ENCODE measurements at regions not wholly inside any gene's neighbourhood (a gene's known extent, or its start where the extent isn't known, plus 50 kb on each side); places are given as distances from the start of the nearest gene placed in this dataset.

DNA sequence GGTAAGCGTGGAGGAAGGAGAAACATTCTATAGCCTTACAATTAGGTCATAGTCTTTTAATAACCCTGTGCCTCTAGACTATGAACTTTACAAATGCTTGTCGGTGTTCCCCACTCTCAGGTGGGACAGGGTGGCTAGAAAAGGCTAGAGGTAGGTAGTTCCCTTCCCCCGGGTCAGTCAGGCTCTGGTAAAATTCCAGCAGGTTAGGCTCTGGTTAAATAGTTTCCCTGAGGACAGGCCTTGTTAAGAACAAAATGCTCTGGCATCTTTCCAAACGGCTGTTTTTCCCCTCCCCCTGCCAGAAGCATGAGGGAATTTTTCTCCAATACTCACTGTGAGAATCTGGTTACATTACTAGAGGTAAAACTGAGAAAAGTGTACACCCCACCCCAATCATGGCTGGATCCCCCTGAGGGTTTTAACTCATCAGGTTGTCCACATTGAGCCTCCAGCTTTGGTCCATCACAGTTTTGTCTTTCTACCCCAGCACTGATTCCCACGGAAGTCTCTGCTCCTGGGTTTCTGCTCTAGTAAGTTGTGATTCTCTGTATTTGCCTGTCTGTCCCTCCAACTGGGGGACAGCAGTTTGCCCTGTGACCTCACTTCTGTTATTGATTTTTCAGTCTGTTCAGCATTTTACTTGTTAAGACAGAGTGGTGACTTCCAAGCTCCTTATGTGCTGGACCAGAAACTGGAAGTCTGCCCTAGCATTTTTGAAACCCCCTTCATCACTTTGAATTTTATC, 84.7 kb upstream of the ADGRF1 start:
- H3K4me1 ChIP-seq, result no peaks in the 10 kb centered on the region
- no peaks in the 10 kb centered on the region for H3K27me3 ChIP-seq (ENCODE audit: low read depth)
- no peak for DNase-seq (ENCODE audit: low spot score in 2 of 2)
- H3K4me3 ChIP-seq, result no peak overlapping the region
- no peaks in the 10 kb centered on the region for H3K9me3 ChIP-seq
- in situ Hi-C loops (cut with MboI; ENCODE audit: low sequenced_read_pairs), result no loop called here
- H3K36me3 ChIP-seq (replicated peaks), result no peaks in the 10 kb centered on the region

DNA sequence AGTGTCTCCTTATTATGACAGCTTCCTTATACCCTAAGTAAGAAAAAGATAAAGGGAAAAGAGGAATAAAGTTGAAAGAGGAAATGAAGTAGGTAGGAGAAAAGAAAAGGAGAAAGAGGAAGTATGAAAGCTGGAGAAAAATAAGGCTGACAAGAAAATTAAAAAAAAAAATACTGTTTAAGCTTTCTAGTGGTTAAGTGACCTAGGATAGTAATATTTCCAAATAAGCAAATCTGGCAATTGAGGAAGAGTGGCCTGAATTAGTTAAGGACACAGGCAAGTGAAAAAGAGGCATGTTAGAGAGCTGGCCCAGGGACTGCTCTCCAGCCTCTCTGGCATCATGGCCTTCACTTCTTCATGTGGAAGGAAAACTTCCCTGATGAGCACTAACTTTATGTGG, 76.5 kb upstream of the ADGRF1 start:
- Histone ChIP-seq H3K4me3 (no peak overlapping the region), H3K4me1 (no peaks in the 10 kb centered on the region), H3K27me3 (ENCODE audit: low read depth) (no peaks in the 10 kb centered on the region), H3K9me3 (no peaks in the 10 kb centered on the region), H3K36me3 (replicated peaks) (no peaks in the 10 kb centered on the region)
- DNase-seq (ENCODE audit: low spot score in 2 of 2), result no peak
- in situ Hi-C loops (cut with MboI; ENCODE audit: low sequenced_read_pairs), result no loop called here

DNA sequence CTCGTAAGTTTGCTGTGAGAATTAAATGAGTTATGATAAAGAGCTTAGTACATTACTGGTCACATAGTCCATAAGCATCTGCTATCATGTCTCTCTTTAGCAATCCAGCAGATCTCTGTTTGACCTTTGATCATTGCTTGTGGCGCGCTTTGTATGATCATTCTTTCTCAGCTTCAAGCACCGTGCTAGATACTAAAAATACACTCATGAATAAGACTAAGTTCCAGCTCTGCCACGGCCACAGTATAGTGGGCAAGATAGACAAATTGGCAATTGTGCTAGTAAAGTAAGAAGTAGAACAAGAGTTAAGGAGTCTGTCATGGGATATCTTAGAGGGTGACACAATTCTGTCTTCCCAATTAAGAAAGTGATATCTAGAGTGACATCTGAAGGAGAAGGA, 75.2 kb upstream of the ADGRF1 start:
- DNase-seq (ENCODE audit: low spot score in 2 of 2), result no peak
- Histone ChIP-seq H3K9me3 (no peaks in the 10 kb centered on the region), H3K4me3 (no peak overlapping the region), H3K27me3 (ENCODE audit: low read depth) (no peaks in the 10 kb centered on the region), H3K36me3 (replicated peaks) (no peaks in the 10 kb centered on the region), H3K4me1 (no peaks in the 10 kb centered on the region)
- in situ Hi-C loops (cut with MboI; ENCODE audit: low sequenced_read_pairs), result no loop called here

- Histone ChIP-seq H3K4me3 (no peak overlapping the region), H3K4me1 (no peaks in the 10 kb centered on the region), H3K36me3 (replicated peaks) (no peaks in the 10 kb centered on the region), H3K9me3 (no peaks in the 10 kb centered on the region), H3K27me3 (ENCODE audit: low read depth) (no peaks in the 10 kb centered on the region)
- in situ Hi-C loops (cut with MboI; ENCODE audit: low sequenced_read_pairs), result no loop called here
- DNase-seq (ENCODE audit: low spot score in 2 of 2), result no peak
Observed at GRCh38 chr6:47116606-47117005, 74.5 kb upstream of the ADGRF1 start.

GRCh38 chr6:47116086-47116485, 74.0 kb upstream of the ADGRF1 start:
- Histone ChIP-seq H3K4me1 (no peaks in the 10 kb centered on the region), H3K27me3 (ENCODE audit: low read depth) (no peaks in the 10 kb centered on the region), H3K9me3 (no peaks in the 10 kb centered on the region), H3K36me3 (replicated peaks) (no peaks in the 10 kb centered on the region), H3K4me3 (no peak overlapping the region)
- DNase-seq (ENCODE audit: low spot score in 2 of 2), result no peak
- in situ Hi-C loops (cut with MboI; ENCODE audit: low sequenced_read_pairs), result no loop called here

GRCh38 chr6:47114460-47114859, 72.3 kb upstream of the ADGRF1 start:
- H3K4me3 ChIP-seq, result no peak overlapping the region
- in situ Hi-C loops (cut with MboI; ENCODE audit: low sequenced_read_pairs), result no loop called here
- no peaks in the 10 kb centered on the region for H3K27me3 ChIP-seq (ENCODE audit: low read depth)
- no peaks in the 10 kb centered on the region for H3K36me3 ChIP-seq (replicated peaks)
- no peaks in the 10 kb centered on the region for H3K9me3 ChIP-seq
- H3K4me1 ChIP-seq, result no peaks in the 10 kb centered on the region
- DNase-seq (ENCODE audit: low spot score in 2 of 2), result no peak

- Histone ChIP-seq H3K36me3 (replicated peaks) (no peaks in the 10 kb centered on the region), H3K4me3 (no peak overlapping the region), H3K4me1 (no peaks in the 10 kb centered on the region), H3K9me3 (no peaks in the 10 kb centered on the region), H3K27me3 (ENCODE audit: low read depth) (0 out of 2 replicates have a peak, but pooled peaks cover 2% of the 10 kb centered on the region)
- in situ Hi-C loops (cut with MboI; ENCODE audit: low sequenced_read_pairs), result no loop called here
- DNase-seq (ENCODE audit: low spot score in 2 of 2), result no peak
Observed at GRCh38 chr6:47112317-47112716, 70.2 kb upstream of the ADGRF1 start.

DNA sequence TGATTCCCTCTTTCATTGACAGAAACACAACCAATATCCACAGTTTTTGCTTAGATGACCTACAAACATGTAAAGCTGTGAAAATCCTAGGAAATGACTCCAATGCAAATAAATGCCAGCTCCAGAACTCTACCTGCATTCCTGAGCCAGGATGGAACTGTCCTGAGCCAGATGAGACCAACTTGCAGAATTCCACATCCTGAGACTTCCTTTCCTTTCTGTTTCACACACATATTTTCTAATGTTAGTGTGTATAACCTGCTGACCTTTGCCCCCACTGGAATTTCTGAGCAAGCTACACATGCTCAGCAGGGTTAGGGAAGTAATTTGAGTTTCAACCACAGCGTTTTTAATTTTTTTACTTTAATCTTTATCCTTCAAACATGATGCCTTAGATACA, 69.6 kb upstream of the ADGRF1 start:
- no peak for DNase-seq (ENCODE audit: low spot score in 2 of 2)
- Histone ChIP-seq H3K27me3 (ENCODE audit: low read depth) (0 out of 2 replicates have a peak, but pooled peaks cover 2% of the 10 kb centered on the region), H3K9me3 (no peaks in the 10 kb centered on the region), H3K4me3 (no peak overlapping the region), H3K4me1 (no peaks in the 10 kb centered on the region), H3K36me3 (replicated peaks) (no peaks in the 10 kb centered on the region)
- in situ Hi-C loops (cut with MboI; ENCODE audit: low sequenced_read_pairs), result no loop called here

DNA sequence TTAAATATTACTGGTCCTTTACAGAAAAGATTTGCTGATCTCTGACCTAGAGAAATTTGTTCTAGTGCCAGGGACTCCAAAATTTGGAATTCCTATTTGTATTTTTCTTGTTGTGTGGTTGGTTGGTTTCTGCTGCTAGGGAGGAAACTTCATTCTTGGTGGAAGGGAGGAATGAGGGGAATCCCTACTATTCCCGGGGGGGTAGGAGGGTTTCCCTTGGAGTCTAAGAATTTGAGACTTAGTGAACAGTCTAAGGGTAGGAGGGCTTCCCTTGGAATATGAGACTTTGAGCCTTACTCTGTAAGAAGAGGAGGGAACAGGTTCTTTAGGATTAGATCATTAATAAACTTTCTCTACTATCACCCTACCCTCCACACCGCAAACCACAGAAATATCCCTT, 67.1 kb upstream of the ADGRF1 start:
- in situ Hi-C loops (cut with MboI; ENCODE audit: low sequenced_read_pairs), result no loop called here

DNA sequence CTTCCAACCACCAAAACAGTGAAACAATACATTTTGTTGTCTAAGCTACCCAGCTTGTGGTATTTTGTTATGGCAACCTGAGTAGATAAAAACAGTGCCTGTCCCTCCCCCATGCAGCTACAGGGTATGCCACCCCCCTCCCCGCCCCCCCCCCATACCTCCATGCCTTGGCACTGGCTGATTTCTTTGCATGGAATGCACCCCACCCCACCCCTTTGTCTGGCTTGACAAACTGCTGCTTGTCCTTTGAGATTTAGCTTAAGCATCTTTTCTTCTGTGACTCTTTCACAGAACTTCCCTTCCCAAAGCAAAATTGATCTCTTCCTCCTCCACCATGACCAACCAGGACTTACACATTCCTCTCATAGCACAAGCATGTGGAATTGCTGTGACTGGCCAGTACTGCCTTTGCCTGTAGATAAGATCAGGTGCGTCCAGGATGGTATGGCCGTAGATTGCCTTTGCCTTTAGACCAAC, 64.6 kb upstream of the ADGRF1 start:
- H3K36me3 ChIP-seq (replicated peaks), result no peaks in the 10 kb centered on the region
- in situ Hi-C loops (cut with MboI; ENCODE audit: low sequenced_read_pairs), result no loop called here
- H3K9me3 ChIP-seq, result no peaks in the 10 kb centered on the region
- no peaks in the 10 kb centered on the region for H3K4me1 ChIP-seq
- DNase-seq (ENCODE audit: low spot score in 2 of 2), result no peak
- H3K27me3 ChIP-seq (ENCODE audit: low read depth), result 0 out of 2 replicates have a peak, but pooled peaks cover 2% of the 10 kb centered on the region
- H3K4me3 ChIP-seq, result no peak overlapping the region

More for the DNA sequence above, 67.1 kb upstream of the ADGRF1 start:
- Histone ChIP-seq H3K27me3 (ENCODE audit: low read depth) (0 out of 2 replicates have a peak, but pooled peaks cover 2% of the 10 kb centered on the region), H3K9me3 (no peaks in the 10 kb centered on the region), H3K36me3 (replicated peaks) (no peaks in the 10 kb centered on the region), H3K4me3 (no peak overlapping the region), H3K4me1 (no peaks in the 10 kb centered on the region)
- no peak for DNase-seq (ENCODE audit: low spot score in 2 of 2)

DNA sequence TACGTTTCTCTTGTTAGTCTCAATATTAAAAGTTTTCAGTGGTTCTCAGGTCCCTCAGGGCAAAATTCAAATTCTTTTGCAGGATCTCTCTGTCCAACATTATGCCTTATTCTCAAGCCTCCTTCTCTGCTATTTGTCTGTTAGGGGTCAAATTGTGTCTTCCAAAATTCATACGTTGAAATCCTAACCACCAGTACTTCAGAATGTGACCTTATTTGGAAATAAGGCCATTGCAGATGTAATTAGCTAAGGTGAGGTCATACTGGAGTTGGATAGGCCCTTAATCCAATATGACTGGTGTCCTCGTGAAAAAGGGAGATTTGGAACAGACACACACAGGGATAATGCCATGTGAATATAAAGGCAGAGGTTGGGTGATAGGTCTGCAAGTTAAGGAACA, 64.1 kb upstream of the ADGRF1 start:
- 0 out of 2 replicates have a peak, but pooled peaks cover 2% of the 10 kb centered on the region for H3K27me3 ChIP-seq (ENCODE audit: low read depth)
- no peaks in the 10 kb centered on the region for H3K4me1 ChIP-seq
- no peak overlapping the region for H3K4me3 ChIP-seq
- H3K36me3 ChIP-seq (replicated peaks), result no peaks in the 10 kb centered on the region
- in situ Hi-C loops (cut with MboI; ENCODE audit: low sequenced_read_pairs), result no loop called here
- no peak for DNase-seq (ENCODE audit: low spot score in 2 of 2)
- no peaks in the 10 kb centered on the region for H3K9me3 ChIP-seq

GRCh38 chr6:47105469-47106178, 63.5 kb upstream of the ADGRF1 start:
- in situ Hi-C loops (cut with MboI; ENCODE audit: low sequenced_read_pairs), result no loop called here
- Histone ChIP-seq H3K27me3 (ENCODE audit: low read depth) (0 out of 2 replicates have a peak, but pooled peaks cover 2% of the 10 kb centered on the region), H3K9me3 (no peaks in the 10 kb centered on the region), H3K4me1 (no peaks in the 10 kb centered on the region), H3K36me3 (replicated peaks) (no peaks in the 10 kb centered on the region), H3K4me3 (no peak overlapping the region)
- DNase-seq (ENCODE audit: low spot score in 2 of 2), result no peak

GRCh38 chr6:47103931-47104330, 61.8 kb upstream of the ADGRF1 start:
- Histone ChIP-seq H3K36me3 (replicated peaks) (no peaks in the 10 kb centered on the region), H3K9me3 (no peaks in the 10 kb centered on the region), H3K27me3 (ENCODE audit: low read depth) (0 out of 2 replicates have a peak, but pooled peaks cover 2% of the 10 kb centered on the region), H3K4me3 (no peak overlapping the region), H3K4me1 (no peaks in the 10 kb centered on the region)
- in situ Hi-C loops (cut with MboI; ENCODE audit: low sequenced_read_pairs), result no loop called here
- no peak for DNase-seq (ENCODE audit: low spot score in 2 of 2)

DNA sequence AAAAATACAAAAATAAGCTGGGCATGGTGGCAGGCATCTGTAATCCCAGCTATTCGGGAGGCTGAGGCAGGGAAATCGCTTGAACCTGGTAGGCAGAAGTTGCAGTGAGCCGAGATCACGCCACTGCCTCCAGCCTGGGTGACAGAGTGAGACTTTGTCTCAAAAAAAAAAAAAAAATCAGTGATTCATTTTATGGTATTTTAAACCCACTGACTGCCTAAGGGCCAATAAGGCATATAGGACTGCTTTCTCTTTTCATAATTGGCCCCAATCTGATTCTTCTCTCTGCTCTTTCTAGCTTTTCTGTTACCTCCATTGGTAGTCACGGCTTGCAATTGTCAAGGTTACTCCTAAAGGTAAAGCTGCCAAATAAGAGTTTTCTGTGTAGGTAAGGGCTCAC, 60.2 kb upstream of the ADGRF1 start:
- H3K4me3 ChIP-seq, result no peak overlapping the region
- in situ Hi-C loops (cut with MboI; ENCODE audit: low sequenced_read_pairs), result no loop called here
- no peaks in the 10 kb centered on the region for H3K27me3 ChIP-seq (ENCODE audit: low read depth)
- H3K9me3 ChIP-seq, result no peaks in the 10 kb centered on the region
- no peaks in the 10 kb centered on the region for H3K4me1 ChIP-seq
- no peaks in the 10 kb centered on the region for H3K36me3 ChIP-seq (replicated peaks)
- DNase-seq (ENCODE audit: low spot score in 2 of 2), result no peak
